MM.1S (cell line): ENCODE measurements at regions not wholly inside any gene's neighbourhood (a gene's known extent, or its start where the extent isn't known, plus 50 kb on each side); places are given as distances from the start of the nearest gene placed in this dataset.

Experiments
- CTCF ChIP-seq: fragments of 300-600 bp; sonication (generic); IDR thresholded peaks from 2 replicates; pipeline ENCODE4 v1.5.1; 2016; ENCODE audit warnings: antibody characterized with exemption, low read length, mixed read lengths
- EZH2 ChIP-seq: fragments of 300-600 bp; sonication (generic); optimal IDR thresholded peaks from 2 replicates; pipeline ENCODE3; 2017; ENCODE audit warnings: low read depth, mild to moderate bottlenecking, antibody characterized with exemption, low read length, mixed read lengths

GRCh38 chr6:85705220-85705619, 62.5 kb upstream of the SYNCRIP start:
- no peak for TF ChIP-seq CTCF
- TF ChIP-seq EZH2: no peak
